Thyroid gland (tissue), 4 donors: ENCODE measurements at regions not wholly inside any gene's neighbourhood (a gene's known extent, or its start where the extent isn't known, plus 50 kb on each side); places are given as distances from the start of the nearest gene placed in this dataset.

Experiments
- DNase-seq, 2 donors: peaks; one replicate each; pipeline ENCODE4 v3.0.0-alpha.2; 2019
- H3K27ac ChIP-seq, 3 donors: fragments of 200-600 bp; sonication (generic); 1 replicate in 2 of 3; 2 replicates in 1 of 3; pipeline ENCODE4 v1.5.1; 2016 to 2019; ENCODE audit warnings: mild to moderate bottlenecking in 1 of 3, moderate library complexity in 1 of 3
- H3K27me3 ChIP-seq: fragments of 200-600 bp; sonication (generic); one replicate; pipeline ENCODE4 v1.5.1; 2019
- H3K36me3 ChIP-seq, 2 donors: fragments of 200-600 bp; sonication (generic); one replicate each; pipeline ENCODE4 v1.5.1; 2016 to 2019
- H3K4me1 ChIP-seq, 2 donors: fragments of 200-600 bp; sonication (generic); one replicate each; pipeline ENCODE4 v1.5.1; 2017 to 2019
- H3K4me3 ChIP-seq, 3 donors: fragments of 200-600 bp; sonication (generic); replicated peaks in 1 of 3; 1 replicate in 2 of 3; 2 replicates in 1 of 3; pipeline ENCODE4 v1.5.1; 2016; ENCODE audit warnings: mild to moderate bottlenecking in 1 of 3
- H3K9me3 ChIP-seq: fragments of 200-600 bp; sonication (generic); one replicate; pipeline ENCODE4 v1.5.1; 2017
- CTCF ChIP-seq, 6 experiments: fragments of 200-600 bp in 3 of 6; fragments of 450-650 bp in 3 of 6; sonication (generic) in 3 of 6; IDR thresholded peaks; one replicate each; pipeline ENCODE4 v1.5.1; 2016 to 2019; ENCODE audit warnings: antibody characterized with exemption in 6 of 6, mild to moderate bottlenecking in 2 of 6, inconsistent platforms in 1 of 6, moderate library complexity in 1 of 6
- POLR2A ChIP-seq, 2 donors: fragments of 450-650 bp; IDR thresholded peaks; one replicate each; pipeline ENCODE4 v1.6.1; 2017; ENCODE audit warnings: antibody characterized with exemption in 2 of 2, mild to moderate bottlenecking in 2 of 2, moderate library complexity in 1 of 2
- WGBS, 2 donors: methylation state at CpG; one replicate each; pipeline ENCODE4 v1.1.5; 2017; 5-methylcytosine and 5-hydroxymethylcytosine counted together
- intact Hi-C: fragments of 100-400 bp; cut with DNase I; formaldehyde crosslinking; loops from one replicate; pipeline ENCODE4 v1.15.1; 2023

- Histone ChIP-seq H3K9me3 (no peaks in the 10 kb centered on the region), H3K4me3 (no peak overlapping the region), H3K27me3 (no peaks in the 10 kb centered on the region), H3K27ac (no peak overlapping the region), H3K36me3 (no peaks in the 10 kb centered on the region), H3K4me1 (no peaks in the 10 kb centered on the region)
- DNase-seq, result peak; percentile 15 to 21
- intact Hi-C loops, result no loop called here
- WGBS, 2 donors, result 0% methylated on average over 1 of the region's 1 CpG
- TF ChIP-seq CTCF (IDR thresholded peaks at IDR 0.05) (no peak), POLR2A (IDR thresholded peaks at IDR 0.05) (no peak)
Observed at GRCh38 chr10:55024713-55025112, 223.7 kb upstream of the PCDH15 start.

DNA sequence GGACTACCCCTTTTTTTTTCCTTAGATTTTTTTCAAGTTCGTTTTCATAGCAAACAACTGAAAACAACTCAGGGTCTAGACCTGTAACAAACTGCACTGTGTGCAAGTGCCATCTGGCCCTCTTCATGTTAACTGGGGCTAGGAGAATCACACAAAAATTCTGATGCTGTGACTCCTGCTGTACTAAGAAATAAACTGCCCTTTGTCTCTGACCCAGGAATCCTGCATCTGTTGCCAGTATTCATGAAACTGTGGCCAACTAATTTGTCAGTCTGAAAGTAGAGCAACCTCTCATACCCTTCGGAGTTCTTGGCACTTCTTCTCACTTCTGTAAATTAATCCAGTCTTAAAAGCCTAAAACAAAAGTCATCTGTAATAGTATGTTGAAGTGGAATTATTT lies 218.4 kb upstream of the PCDH15 start:
- Histone ChIP-seq H3K9me3 (no peaks in the 10 kb centered on the region), H3K36me3 (no peaks in the 10 kb centered on the region), H3K4me1 (no peaks in the 10 kb centered on the region), H3K4me3 (no peak overlapping the region), H3K27ac (no peak overlapping the region), H3K27me3 (no peaks in the 10 kb centered on the region)
- no peak for TF ChIP-seq CTCF (IDR thresholded peaks at IDR 0.05)
- no peak for TF ChIP-seq POLR2A (IDR thresholded peaks at IDR 0.05)
- DNase-seq, result no peak
- intact Hi-C loops, result no loop called here
- 38 to 54% methylated on average over 2 of the region's 2 CpGs for WGBS, 2 donors

DNA sequence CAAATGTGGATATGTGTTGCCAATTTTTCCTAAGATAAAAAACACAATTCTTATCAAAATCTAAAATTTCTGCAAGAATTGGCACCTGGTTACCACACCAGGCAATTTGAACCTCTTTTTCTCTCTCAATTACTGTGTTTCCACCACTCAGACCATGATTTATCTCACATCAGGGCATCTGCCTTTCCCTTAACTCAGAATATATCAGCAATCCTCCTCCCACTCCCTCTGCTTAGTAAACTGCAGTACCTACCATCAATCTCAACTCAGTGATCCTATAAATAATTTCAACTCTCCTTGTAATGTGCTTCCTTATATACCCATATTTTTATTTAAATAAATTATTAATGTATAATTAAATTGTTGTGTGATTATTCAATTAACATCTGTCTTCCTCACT lies 212.3 kb upstream of the PCDH15 start:
- Histone ChIP-seq H3K4me3 (no peak overlapping the region), H3K27me3 (no peaks in the 10 kb centered on the region), H3K9me3 (no peaks in the 10 kb centered on the region), H3K4me1 (no peaks in the 10 kb centered on the region), H3K36me3 (no peaks in the 10 kb centered on the region), H3K27ac (no peak overlapping the region)
- DNase-seq, result no peak
- intact Hi-C loops, result no loop called here
- TF ChIP-seq POLR2A (IDR thresholded peaks at IDR 0.05) (no peak), CTCF (IDR thresholded peaks at IDR 0.05) (no peak)

GRCh38 chr10:55002420-55002819 lies 201.4 kb upstream of the PCDH15 start:
- Histone ChIP-seq H3K27ac (no peak overlapping the region), H3K4me3 (no peak overlapping the region), H3K27me3 (no peaks in the 10 kb centered on the region), H3K36me3 (no peaks in the 10 kb centered on the region), H3K9me3 (no peaks in the 10 kb centered on the region), H3K4me1 (no peaks in the 10 kb centered on the region)
- intact Hi-C loops, result no loop called here
- TF ChIP-seq POLR2A (IDR thresholded peaks at IDR 0.05), result no peak
- no peak for TF ChIP-seq CTCF (IDR thresholded peaks at IDR 0.05)
- DNase-seq, result no peak

DNA sequence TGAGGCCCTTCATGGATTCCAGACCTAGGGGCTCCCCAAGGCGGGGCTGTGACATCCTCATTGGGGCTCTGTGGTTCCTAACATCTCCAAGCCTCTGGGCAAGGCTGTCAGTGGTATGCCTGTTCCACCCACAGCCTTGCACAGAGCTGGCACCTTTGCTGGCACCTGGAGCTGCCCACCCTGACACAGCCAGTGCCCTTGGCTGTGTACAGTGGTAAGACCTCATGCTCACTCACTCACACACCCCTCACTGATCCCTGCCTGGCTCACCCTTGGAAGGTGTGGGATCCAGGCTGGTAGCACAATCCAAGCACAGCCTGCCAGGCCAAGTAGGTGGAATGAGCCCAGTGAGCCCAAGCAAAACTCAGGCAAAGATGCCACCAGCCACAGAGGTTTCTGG lies 200.4 kb upstream of the PCDH15 start:
- Histone ChIP-seq H3K4me3 (no peak overlapping the region), H3K36me3 (no peaks in the 10 kb centered on the region), H3K27ac (no peak overlapping the region), H3K27me3 (no peaks in the 10 kb centered on the region), H3K4me1 (no peaks in the 10 kb centered on the region), H3K9me3 (no peaks in the 10 kb centered on the region)
- intact Hi-C loops, result no loop called here
- TF ChIP-seq POLR2A (IDR thresholded peaks at IDR 0.05) (no peak), CTCF (IDR thresholded peaks at IDR 0.05) (no peak)
- WGBS, 2 donors, result 90% methylated on average over 1 of the region's 1 CpG; no CpG with 5 or more reads in 1 of the 2 donors
- DNase-seq, result no peak
